SHP77 treated with DMSO at 0.1 percent for 48 hours (cell line): ENCODE measurements at regions not wholly inside any gene's neighbourhood (a gene's known extent, or its start where the extent isn't known, plus 50 kb on each side); places are given as distances from the start of the nearest gene placed in this dataset.
"Not testable (repeated sequence)": the region's sequence is repeated elsewhere in the genome, so short reads cannot be mapped to it uniquely, and the experiment has no call there.

Experiments
- DNase-seq: peaks from one replicate; lab custom pipeline; 2025; lab: John Stamatoyannopoulos, UW

GRCh38 chr1:65063025-65063424 lies 85.0 kb upstream of the AK4 start:
- DNase-seq, result no peak

GRCh38 chr1:65064981-65065380 lies 83.0 kb upstream of the AK4 start:
- DNase-seq, result no peak

GRCh38 chr1:65065524-65066418 lies 82.2 kb upstream of the AK4 start:
- DNase-seq, result peak; percentile 20

GRCh38 chr1:65066419-65066765 lies 81.6 kb upstream of the AK4 start:
- no peak for DNase-seq

- no peak for DNase-seq
Observed at GRCh38 chr1:65066766-65067490, 81.1 kb upstream of the AK4 start.

GRCh38 chr1:65067491-65068201 lies 80.4 kb upstream of the AK4 start:
- peak; percentile 31 for DNase-seq

GRCh38 chr1:65068202-65069010 lies 79.6 kb upstream of the AK4 start:
- DNase-seq, result peak; percentile 41

- no peak for DNase-seq
Observed at GRCh38 chr1:65069011-65069565, 78.9 kb upstream of the AK4 start.

GRCh38 chr1:65072845-65073244 lies 75.2 kb upstream of the AK4 start:
- DNase-seq, result no peak

GRCh38 chr1:65075123-65075976 lies 72.7 kb upstream of the AK4 start:
- peak; percentile 32 for DNase-seq

- DNase-seq, result no peak
Observed at GRCh38 chr1:65077369-65077768, 70.6 kb upstream of the AK4 start.

GRCh38 chr1:65079941-65080340 lies 68.1 kb upstream of the AK4 start:
- DNase-seq, result no peak

GRCh38 chr1:65082346-65083040 lies 65.5 kb upstream of the AK4 start:
- no peak for DNase-seq

GRCh38 chr1:65083263-65083896 lies 64.6 kb upstream of the AK4 start:
- DNase-seq, result no peak

GRCh38 chr1:65084066-65084465 lies 63.9 kb upstream of the AK4 start:
- DNase-seq, result no peak

- DNase-seq, result not testable (repeated sequence)
Observed at GRCh38 chr1:65087519-65087918, 60.5 kb upstream of the AK4 start.

GRCh38 chr1:65090406-65090805 lies 57.6 kb upstream of the AK4 start:
- no peak for DNase-seq

- DNase-seq, result no peak
Observed at GRCh38 chr1:65092691-65093090, 55.3 kb upstream of the AK4 start.

- DNase-seq, result no peak
Observed at GRCh38 chr1:65097076-65097475, 50.9 kb upstream of the AK4 start.
